OCI-LY3 (cell line): ENCODE measurements at regions not wholly inside any gene's neighbourhood (a gene's known extent, or its start where the extent isn't known, plus 50 kb on each side); places are given as distances from the start of the nearest gene placed in this dataset.

Experiments used
- H2AFZ ChIP-seq: fragments of 200-600, 300-600 bp; shearing (Covaris generic); 2 replicates; pipeline ENCODE4 v1.6.0; 2014; ENCODE audit warnings: antibody characterized with exemption, low read depth, low read length
- H3K27ac ChIP-seq: fragments of 200-600, 300-600 bp; sonication (generic); 2 replicates; pipeline ENCODE4 v1.5.1; 2014; ENCODE audit warnings: mild to moderate bottlenecking, low read length, moderate library complexity, mixed read lengths
- H3K27me3 ChIP-seq: fragments of 200-600, 300-600 bp; sonication (generic); 2 replicates; pipeline ENCODE4 v1.6.1; 2014; ENCODE audit warnings: low read depth, low read length, mixed read lengths
- H3K36me3 ChIP-seq: fragments of 200-600, 300-600 bp; sonication (generic); replicated peaks from 2 replicates; pipeline ENCODE3; 2014; ENCODE audit warnings: low read depth, low read length, mixed read lengths
- H3K4me1 ChIP-seq: fragments of 300-600, 200-600 bp; sonication (generic); 2 replicates; pipeline ENCODE4 v1.6.1; 2014; ENCODE audit warnings: low read length, mixed read lengths
- H3K4me2 ChIP-seq: fragments of 200-600, 300-600 bp; sonication (generic); 2 replicates; pipeline ENCODE4 v1.6.1; 2014; ENCODE audit warnings: low read length, mixed read lengths
- H3K4me3 ChIP-seq: fragments of 300-600, 200-600 bp; sonication (generic); 2 replicates; pipeline ENCODE4 v1.5.1; 2014; ENCODE audit warnings: antibody characterized with exemption, mild to moderate bottlenecking, low read length, moderate library complexity
- H3K79me2 ChIP-seq: fragments of 300-600, 200-600 bp; shearing (Covaris generic); 2 replicates; pipeline ENCODE4 v1.6.1; 2014; ENCODE audit warnings: mild to moderate bottlenecking, low read length, mixed read lengths
- H3K9ac ChIP-seq: fragments of 300-600, 200-600 bp; shearing (Covaris generic); 2 replicates; pipeline ENCODE4 v1.6.0; 2014; ENCODE audit warnings: mild to moderate bottlenecking, low read length, moderate library complexity
- H3K9me3 ChIP-seq: fragments of 200-600, 300-600 bp; shearing (Covaris generic); 2 replicates; pipeline ENCODE4 v1.6.1; 2014; ENCODE audit warnings: low read length, mixed read lengths; ENCODE audit not compliant: insufficient read depth
- H4K20me1 ChIP-seq: fragments of 200-600, 300-600 bp; sonication (generic); 2 replicates; pipeline ENCODE4 v1.6.1; 2016; ENCODE audit warnings: low read length, mixed read lengths; ENCODE audit not compliant: insufficient read depth
- CTCF ChIP-seq: fragments of 200-600, 300-600 bp; sonication (generic); IDR thresholded peaks from 2 replicates; pipeline ENCODE4 v1.5.1; 2014; ENCODE audit warnings: antibody characterized with exemption, low read length, low read depth
- EZH2phosphoT487 ChIP-seq: fragments of 200-600 bp; shearing (Covaris generic); IDR thresholded peaks from 2 replicates; pipeline ENCODE4 v1.6.1; 2018; ENCODE audit warnings: antibody characterized with exemption, mixed run types, low read depth

GRCh38 chr11:109203176-109203575, 218.8 kb upstream of the C11orf87 start:
- H3K4me1 ChIP-seq = no peaks in the 10 kb centered on the region
- no peaks in the 10 kb centered on the region for H3K36me3 ChIP-seq
- no peaks in the 10 kb centered on the region for H3K79me2 ChIP-seq
- no peak overlapping the region for H3K27ac ChIP-seq
- no peak overlapping the region for H3K9ac ChIP-seq
- TF ChIP-seq EZH2phosphoT487 (no peak), CTCF (no peak)
- H4K20me1 ChIP-seq = no peaks in the 10 kb centered on the region
- H3K9me3 ChIP-seq = no peaks in the 10 kb centered on the region
- no peaks in the 10 kb centered on the region for H3K27me3 ChIP-seq
- H2AFZ ChIP-seq = no peak overlapping the region
- no peak overlapping the region for H3K4me2 ChIP-seq
- H3K4me3 ChIP-seq = no peak overlapping the region

- no peaks in the 10 kb centered on the region for H3K4me1 ChIP-seq
- H3K79me2 ChIP-seq = no peaks in the 10 kb centered on the region
- no peak overlapping the region for H2AFZ ChIP-seq
- no peaks in the 10 kb centered on the region for H4K20me1 ChIP-seq
- H3K9ac ChIP-seq = no peak overlapping the region
- no peaks in the 10 kb centered on the region for H3K36me3 ChIP-seq
- H3K4me2 ChIP-seq = no peak overlapping the region
- TF ChIP-seq CTCF (no peak), EZH2phosphoT487 (no peak)
- H3K9me3 ChIP-seq = no peaks in the 10 kb centered on the region
- no peaks in the 10 kb centered on the region for H3K27me3 ChIP-seq
- H3K4me3 ChIP-seq = no peak overlapping the region
- H3K27ac ChIP-seq = no peak overlapping the region
Measured at GRCh38 chr11:109205312-109205711, 216.7 kb upstream of the C11orf87 start.

GRCh38 chr11:109208121-109208520, 213.9 kb upstream of the C11orf87 start:
- TF ChIP-seq EZH2phosphoT487 = no peak
- no peak for TF ChIP-seq CTCF

GRCh38 chr11:109209572-109209971, 212.4 kb upstream of the C11orf87 start:
- H3K4me2 ChIP-seq = no peak overlapping the region
- H3K9ac ChIP-seq = no peak overlapping the region
- peaks cover 8% of the 10 kb centered on the region; the same call in 1 of the 2 replicates for H3K9me3 ChIP-seq
- no peak overlapping the region for H3K4me3 ChIP-seq
- no peak overlapping the region for H2AFZ ChIP-seq
- H3K79me2 ChIP-seq = no peaks in the 10 kb centered on the region
- no peaks in the 10 kb centered on the region for H3K4me1 ChIP-seq
- TF ChIP-seq CTCF (no peak), EZH2phosphoT487 (no peak)
- H3K27me3 ChIP-seq = no peaks in the 10 kb centered on the region
- H3K27ac ChIP-seq = no peak overlapping the region
- no peaks in the 10 kb centered on the region for H4K20me1 ChIP-seq
- no peaks in the 10 kb centered on the region for H3K36me3 ChIP-seq

More at GRCh38 chr11:109208121-109208520, 213.9 kb upstream of the C11orf87 start:
- Histone ChIP-seq H2AFZ (no peak overlapping the region), H3K27me3 (no peaks in the 10 kb centered on the region), H3K9me3 (peaks cover 8% of the 10 kb centered on the region; the same call in 1 of the 2 replicates), H3K4me1 (no peaks in the 10 kb centered on the region), H3K4me2 (no peak overlapping the region), H3K79me2 (no peaks in the 10 kb centered on the region), H4K20me1 (no peaks in the 10 kb centered on the region), H3K36me3 (no peaks in the 10 kb centered on the region), H3K4me3 (no peak overlapping the region), H3K27ac (no peak overlapping the region), H3K9ac (no peak overlapping the region)
